ENCODE measurements at regions not wholly inside any gene's neighbourhood (a gene's known extent, or its start where the extent isn't known, plus 50 kb on each side); places are given as distances from the start of the nearest gene placed in this dataset.
"Not testable (repeated sequence)": the region's sequence is repeated elsewhere in the genome, so short reads cannot be mapped to it uniquely, and the experiment has no call there.

DNA sequence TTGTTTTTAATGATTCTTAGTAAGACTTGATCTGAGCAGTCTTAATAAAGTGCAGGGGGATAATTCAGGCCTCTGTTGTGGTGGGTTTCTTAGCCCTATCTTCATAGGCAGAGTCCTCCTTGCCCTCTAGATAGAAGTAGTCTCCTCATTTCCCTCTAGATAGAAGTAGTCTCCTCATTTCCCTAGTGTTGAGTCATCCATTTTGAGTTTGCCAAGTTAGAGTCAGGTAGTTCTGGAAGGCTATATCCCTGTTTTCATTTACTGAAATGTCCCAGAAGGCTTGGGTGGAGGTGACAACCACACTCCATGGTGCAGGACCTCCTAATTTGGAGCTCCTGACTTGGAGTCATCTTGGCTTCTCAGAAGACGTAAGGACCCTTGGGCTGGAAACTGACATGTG lies 384.6 kb downstream of the MLLT3 start:
- DNase-seq, result no peak

DNA sequence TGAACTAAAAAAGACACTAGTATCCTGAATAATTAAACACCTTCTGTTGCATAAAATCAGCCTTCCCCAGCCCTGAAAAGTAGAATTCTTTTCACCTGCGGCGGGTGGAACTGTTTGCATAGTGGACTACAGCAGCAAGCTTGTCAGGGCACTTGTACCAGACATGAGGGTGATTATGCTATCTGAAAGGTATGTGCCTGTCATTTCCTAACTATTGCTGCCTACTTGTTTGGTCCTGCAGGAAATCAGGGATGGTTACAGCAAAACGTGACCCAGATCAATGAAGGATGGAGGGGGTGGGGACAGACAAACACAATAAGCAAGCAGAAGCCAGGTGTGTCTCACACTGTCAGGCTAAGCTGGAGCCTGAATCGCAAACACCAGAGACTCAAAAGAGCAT lies 385.6 kb downstream of the MLLT3 start:
- DNase-seq, result no peak

DNA sequence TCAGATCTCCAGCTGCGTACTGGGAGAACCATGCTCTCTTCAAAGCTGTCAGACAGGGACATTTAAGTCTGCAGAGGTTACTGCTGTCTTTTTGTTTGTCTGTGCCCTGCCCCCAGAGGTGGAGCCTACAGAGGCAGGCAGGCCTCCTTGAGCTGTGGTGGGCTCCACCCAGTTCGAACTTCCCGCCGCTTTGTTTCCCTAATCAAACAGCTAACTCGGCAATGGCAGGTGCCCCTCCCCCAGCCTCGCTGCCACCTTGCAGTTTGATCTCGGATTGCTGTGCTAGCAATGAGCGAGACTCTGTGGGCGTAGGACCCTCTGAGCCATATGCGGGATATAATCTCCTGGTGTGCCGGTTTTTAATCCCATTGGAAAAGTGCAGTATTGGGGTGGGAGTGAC lies 387.1 kb downstream of the MLLT3 start:
- not testable (repeated sequence) for DNase-seq

DNA sequence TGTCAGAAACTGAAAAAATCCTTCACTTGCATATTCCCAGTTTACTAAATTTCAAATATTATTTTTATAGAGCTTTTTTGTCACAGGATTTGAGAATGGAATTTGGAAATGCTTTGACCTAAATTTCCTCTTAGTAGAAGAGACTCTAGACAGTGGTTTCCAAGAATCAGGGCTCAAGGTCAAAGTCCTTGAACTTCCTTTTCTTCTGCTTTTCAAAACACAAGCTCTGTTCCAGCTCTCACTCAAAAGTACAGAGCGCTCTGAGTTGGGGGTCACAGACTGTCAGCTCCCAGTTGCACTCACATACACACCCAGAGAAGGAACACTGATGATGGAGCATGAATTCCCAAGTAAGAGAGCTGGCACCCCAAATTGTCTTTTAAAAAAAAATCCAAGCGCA lies 394.2 kb downstream of the MLLT3 start:
- DNase-seq, result no peak

DNA sequence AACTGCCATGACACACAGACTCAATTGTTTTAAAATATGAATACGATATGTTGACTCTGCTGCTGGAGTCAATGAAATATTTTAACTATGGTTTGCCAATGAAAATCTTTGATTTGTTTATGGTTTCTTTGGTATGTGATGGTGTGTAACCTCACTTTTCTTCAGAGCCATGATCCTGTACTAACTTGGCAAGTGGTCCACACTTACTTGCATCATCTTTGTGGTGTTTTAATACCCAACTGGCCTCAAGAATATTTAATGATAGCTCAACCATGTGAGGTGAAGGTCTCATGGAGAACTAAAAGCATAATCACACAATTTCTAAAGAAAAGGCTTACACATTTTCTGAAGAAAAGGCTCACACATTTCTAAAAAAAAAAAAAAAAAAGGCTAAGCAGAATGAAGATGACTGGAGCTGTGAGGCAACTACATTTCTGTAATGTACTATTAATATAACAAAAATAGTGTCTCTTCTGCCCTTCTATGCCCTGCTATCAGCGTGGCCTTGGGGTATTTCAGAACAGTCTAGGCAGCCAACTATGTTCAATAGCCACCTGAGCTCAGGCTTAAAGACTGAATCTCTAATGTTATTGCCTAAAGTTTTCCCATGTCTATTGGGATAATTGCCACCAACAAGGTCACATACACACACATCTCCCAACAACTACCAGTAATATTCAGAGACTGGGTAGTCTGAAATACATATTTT lies 395.0 kb downstream of the MLLT3 start:
- no peak for DNase-seq

DNA sequence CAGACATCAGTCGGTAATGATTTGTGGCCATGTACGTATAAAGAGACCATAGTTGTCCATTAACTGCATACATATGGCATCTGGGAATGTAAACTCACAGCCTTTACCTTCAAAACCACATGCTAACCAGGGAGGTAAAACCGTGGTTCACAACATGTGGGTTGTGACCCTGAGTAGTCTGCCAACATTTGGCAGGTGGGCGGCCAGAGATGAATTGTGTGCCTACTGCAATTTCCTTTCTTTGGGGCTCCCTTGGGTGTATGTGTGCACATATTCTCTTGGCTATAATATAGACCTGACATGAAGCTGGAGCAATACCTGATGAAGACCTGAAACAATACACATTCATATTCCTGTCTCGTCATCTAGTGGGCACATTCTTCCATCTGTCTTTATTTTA lies 396.0 kb downstream of the MLLT3 start:
- no peak for DNase-seq

DNA sequence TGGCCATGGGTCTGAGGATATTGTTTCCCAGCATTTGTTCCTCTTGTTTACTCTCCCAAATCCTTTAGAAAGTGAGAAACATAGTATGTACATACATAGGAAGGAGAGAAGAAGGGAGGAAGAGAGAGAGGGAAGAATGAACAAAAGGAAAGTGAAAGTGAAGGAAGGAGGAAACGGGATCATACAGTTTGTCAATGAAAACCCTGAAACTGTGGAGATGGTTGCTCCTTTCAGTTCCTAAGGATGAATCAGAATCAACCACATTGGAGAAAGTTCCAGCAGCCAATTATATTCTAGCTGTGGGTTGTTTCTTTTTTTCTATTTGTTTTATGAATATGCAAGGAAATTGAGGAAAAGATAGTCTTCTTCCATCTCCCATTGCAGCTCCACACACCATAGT lies 396.5 kb downstream of the MLLT3 start:
- no peak for DNase-seq

DNA sequence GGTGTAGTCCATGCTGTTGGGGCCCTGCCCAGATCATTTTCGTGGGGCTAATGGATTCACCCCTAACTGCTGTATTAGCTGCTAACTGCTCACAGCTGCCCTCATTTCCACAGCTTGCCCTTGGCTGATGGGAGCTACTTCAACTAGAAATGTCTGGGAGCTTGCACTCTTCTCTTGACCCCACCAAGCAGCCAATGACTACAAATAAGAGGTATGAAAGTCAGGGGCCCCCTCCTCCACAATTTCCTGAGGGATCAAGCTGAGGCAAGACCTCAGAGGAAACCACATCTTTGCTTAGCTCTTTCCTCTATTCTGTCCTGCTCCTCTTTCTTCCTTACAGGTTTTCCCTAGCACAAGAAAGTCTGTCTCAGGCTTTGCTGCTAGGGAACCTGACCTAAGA lies 397.5 kb downstream of the MLLT3 start:
- DNase-seq, result no peak

DNA sequence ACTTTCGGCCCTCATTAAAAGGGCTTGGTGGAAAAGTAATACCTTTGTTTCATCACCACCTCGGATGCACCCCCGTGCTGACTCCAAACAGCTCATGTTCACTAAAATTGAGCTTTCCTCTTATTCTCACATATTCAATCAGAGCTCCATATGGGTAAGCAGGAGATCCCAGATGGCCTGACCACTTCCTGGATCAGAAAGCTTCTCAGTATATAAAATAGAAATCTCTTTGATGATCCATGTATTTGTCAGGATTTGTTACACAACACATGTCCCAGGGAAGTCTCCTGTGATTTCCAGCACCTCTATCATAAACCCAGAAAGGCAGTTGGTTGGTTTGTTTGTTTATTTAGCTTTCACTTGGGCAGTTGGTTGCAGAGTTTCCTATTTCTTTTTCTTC lies 402.0 kb downstream of the MLLT3 start:
- DNase-seq, result no peak

DNA sequence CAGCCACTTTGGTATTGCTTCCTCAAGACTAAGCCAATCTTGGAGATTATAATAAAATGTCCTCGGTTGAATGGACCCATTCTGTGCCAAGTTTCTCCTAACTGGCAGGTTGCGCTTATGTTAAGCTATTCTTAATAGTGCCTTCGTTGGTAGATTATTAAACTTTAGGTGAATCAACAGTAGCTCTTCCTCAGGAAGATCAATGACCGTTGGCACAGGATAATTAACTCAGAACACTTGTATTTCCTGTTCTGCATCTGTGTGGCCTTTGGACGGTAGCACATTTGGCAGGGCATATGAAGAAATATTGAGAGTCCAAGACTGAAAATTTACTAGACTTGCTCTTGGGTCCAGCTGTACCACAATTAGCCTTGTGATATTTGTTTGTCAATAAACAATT lies 402.9 kb downstream of the MLLT3 start:
- DNase-seq, result no peak

DNA sequence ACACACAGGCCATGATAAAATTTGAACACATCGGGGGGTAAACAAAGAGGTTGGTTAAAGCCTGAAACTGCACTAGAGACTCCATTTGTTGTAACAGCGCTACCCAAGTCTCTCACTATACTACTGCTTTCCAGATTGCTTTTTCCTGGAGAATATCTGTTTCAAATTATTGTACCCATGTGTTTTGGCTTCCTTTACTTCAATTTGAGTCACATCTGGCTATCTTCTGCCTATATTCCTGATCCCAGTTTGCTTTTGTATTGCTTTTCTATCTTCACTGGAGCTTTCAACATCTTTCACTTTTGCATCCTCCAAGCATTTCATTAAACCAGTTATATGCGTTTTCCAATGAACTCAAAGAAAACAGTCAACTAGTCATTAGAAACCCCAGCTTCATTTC lies 404.7 kb downstream of the MLLT3 start:
- no peak for DNase-seq

DNA sequence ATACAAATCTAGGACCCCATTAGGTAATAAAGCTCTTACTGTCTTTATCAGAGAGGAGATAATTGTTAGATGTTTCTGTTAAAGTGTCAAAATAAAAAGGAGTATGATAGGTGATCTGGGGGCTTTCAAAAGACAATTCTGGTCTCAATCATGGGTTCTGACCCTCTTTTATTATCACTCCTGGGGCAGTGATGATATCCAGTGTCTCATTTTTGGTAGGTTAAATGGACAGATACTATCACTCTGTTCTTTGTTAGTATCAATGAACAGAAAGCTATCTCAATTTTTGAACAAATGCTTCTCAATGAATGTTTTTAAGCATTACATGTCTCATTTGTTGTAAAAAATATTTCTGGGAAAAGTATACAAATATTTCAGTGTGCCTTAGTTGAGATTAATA lies 405.9 kb downstream of the MLLT3 start:
- no peak for DNase-seq

DNA sequence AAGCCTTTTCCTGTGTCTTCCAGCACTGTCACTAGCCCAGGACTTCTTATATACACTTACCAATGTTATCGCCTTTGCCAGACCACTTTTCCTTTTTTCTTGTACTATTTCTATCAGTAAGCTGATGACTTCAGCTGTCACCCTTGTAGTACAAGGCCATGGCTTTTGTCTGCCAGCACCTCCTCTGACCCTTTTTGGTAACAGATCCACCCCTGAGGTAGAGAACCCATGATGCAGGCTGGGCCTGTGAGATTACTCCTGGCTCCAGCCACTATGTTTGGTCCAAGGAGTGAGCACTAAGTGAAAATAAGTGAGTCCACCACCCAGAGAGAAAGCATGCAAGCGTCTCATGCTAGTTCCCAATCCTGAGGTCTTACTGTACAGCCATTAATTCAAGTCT lies 406.7 kb downstream of the MLLT3 start:
- DNase-seq, result no peak

DNA sequence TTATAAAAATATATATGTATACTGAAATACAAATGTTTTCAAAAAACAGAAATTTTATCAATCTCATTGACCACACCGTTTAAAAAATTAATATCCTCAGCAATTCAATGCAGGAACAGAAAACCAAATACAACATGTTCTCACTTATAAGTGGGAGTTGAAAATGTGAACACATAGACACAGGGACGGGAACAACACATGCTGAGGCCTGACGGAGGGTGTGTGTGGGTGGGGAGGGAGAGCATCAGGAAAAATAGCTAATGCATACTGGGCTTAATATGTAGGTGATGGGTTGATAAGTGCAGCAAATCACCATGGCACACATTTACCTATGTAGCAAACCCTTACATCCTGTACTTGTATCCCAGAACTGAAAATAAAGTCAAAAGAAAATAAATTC lies 409.5 kb downstream of the MLLT3 start:
- no peak for DNase-seq

DNA sequence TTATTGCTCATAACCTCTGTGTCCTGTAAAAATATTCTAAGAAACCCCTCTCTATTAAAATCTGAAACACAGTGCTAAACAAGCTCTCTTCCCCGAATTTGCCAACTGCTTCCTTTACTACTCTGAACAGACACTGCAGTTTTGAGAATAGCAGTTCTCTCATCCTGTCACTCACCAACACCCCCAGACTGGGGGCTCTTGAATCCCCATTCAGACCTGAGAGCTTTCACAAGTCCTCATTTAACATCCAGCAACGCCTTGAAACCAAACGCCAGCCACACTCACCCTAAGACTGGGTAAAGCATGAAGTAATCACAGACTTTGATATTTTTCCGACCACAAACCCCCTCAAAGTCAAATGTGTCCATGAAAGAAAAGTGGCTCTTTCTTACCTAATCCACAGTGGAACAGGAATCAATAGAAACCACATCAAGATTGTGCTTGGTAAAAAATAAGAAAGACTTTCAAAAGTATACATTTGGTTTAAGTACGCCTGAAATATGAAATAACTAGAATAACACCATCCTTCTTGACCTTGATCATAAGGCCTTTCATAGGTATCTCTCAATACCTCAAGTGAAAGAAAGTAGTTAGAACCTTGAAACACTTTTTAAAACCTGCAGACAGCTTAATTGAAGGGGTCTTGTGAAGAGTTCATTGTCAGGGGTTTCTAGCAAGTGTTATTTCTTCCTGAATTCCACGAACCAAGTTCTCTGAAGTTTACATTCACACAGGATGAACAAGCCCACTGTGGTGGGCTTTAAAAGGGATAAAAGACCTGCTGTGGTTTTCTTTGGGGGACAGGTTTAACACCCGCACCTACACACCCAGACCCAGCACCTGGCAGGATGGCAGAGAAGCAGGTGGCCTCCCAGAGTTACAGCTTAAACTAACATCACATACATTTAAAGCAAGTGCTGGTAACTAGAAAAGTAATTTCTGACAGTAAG lies 412.6 kb downstream of the MLLT3 start:
- peak; percentile 73 for DNase-seq

DNA sequence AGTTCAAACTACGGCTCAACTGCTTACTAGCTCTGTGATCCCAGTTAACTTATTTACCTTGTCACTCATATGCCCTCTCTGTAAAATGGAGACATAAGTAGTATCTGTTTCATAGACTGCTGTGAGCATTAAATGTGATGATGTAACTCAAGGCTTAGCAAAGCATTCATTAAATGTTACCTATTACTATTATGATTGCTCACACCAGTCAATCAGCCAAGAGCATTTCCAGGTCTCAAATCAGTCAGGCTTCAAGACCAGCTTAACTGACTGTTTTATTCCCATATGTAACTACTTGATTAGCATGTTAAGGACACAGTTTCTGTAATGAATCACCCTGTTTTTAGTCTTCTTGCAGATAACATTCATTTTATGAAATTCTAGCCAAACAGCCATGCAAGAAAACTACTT lies 413.3 kb downstream of the MLLT3 start:
- DNase-seq, result no peak

DNA sequence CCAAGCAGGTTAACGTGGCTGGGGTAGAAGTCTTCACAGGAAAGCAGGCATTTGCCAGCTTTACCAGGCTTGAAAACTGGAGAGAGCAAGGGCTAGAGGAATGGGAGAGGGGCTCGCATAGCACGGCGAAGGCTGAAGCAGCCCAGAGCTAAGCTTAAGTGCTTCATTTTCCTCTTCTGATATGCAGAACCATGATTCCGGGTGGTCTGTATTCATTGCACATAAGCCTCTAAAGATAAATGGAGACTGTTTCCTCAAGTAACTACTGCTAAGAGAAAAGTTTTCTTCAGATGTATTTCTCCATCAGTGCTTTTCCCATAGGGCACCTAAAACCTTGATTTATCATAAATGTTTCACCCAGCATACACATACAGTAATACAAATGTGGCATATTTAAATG lies 414.1 kb downstream of the MLLT3 start:
- no peak for DNase-seq

DNA sequence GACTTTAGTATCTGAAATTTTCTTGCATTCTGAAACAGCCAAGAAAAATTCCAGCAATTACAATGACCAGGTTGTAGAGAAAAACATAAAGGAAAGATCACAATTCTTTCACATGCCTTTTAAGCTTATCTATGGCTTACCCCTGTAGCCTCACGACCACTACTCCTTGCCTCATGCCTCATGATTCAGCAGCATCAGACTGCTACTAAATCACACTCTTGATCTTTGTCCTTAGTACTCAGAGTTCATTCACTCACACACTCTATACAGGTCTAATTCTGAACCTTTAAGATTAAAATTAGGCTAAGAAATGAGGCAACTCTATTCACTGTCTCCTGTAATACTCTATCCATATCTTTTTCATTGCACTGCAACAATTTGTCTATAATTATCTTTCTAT lies 415.1 kb downstream of the MLLT3 start:
- DNase-seq, result no peak

DNA sequence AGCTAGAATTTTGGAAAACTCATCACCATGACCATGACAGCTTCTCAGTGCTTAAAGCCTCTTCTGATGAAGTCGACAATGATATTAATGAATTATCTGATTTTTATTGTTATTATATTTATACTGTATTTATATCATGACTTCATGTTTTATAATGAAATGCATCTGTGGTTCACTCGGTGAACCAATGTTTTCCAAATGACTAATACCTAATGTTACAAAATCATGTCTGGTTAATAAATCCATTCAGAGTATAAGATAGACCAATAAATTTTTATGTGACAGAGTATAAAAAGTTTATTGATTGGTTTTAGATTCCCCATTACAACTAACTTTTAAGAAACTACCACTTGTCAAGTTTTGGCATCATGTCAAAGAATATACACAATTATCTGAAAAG lies 416.5 kb downstream of the MLLT3 start:
- no peak for DNase-seq

DNA sequence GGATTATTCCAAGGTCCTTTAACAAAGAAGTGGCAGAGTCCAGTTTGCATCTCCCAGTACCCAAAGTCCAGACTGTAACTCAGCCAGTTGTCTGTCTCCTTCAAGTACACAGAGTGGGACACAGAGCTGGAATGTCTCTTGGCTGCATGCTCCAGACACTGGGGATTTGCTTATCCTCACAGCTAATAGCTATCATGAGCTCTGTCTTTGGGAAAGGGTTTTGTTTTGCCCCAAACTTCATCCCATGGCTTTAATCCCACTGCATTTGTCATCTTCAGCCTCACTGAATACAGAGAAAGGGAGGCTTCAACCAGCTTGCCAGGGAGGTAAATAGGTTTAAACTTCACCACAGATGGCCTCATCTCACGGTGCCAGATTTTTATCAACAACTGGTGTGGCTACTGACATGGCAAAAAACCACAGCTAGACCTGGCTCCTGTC lies 412.2 kb upstream of the SLC24A2 start:
- DNase-seq, result no peak

DNA sequence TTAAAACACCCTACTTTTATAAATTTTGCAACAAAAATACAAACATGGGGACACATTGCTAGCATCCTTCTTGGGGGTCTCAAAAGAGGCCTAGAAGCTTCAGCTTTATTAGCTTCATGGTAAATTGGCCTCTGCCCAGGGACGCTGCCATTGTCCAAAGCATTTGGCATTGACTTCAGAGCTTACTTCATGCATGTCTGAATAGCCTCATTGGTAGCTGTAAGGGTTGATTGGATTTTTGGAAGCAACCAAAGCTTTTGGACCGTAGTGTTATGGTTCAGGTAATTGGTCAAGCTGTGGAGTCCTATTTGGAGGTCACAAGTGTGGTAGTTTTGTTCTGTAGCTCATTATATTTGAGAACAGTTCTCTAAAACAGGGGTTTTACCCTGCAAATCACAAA lies 411.7 kb upstream of the SLC24A2 start:
- DNase-seq, result no peak

DNA sequence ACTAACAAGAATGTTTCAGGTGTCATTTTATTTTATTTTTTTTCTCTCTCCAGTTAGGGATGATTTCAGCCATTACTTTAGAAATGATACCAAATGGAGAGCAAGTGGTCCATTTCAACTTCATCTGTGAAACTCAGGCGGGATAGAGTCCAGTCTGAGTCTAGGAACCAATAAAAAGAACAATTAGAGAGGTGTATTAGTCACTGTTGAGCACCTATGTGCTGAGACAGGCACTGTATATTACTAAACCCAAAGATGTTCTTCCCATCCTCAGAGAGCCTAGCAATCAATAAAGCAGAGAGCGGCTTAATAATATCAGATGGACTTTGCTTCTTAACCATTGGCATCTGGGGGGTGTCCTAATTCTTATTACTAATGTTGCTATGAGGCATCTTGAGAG lies 410.3 kb upstream of the SLC24A2 start:
- DNase-seq, result no peak

DNA sequence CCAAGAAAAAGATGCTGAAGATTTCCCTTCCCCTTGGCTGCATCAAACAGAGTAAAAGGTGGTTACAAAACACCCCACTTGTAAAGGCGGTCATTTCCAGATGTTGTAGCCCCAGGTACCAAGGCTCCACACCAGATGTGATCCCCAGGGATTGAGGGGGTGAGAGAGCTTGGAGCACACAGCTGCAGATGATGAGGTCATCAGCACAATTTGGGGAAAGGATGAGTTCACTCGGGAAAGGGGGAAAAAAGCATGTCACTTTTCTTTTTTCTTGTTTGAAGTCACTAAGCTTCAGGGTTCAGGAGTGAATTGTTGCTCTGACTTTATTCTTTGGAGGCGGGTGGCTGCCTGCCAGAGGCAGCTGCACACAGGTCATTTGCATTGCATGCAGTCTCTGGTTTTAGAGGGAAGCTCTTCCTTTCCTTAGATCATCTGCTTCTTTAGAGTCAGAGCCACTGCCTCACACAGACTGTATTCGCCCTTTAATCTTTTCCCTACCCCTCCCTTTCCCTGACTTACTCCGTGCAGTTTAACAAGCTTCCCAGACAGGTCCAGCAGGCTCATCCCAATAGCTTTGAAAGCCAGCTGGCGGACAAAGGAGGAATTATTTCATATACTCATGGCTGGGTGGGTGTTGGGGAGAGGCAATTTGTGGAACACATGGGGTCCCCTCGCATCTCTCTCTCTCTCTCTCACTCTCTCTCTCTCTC lies 409.3 kb upstream of the SLC24A2 start:
- no peak for DNase-seq
